Heart left ventricle (tissue), 16 donors: ENCODE measurements at regions not wholly inside any gene's neighbourhood (a gene's known extent, or its start where the extent isn't known, plus 50 kb on each side); places are given as distances from the start of the nearest gene placed in this dataset.

Experiments used
- ATAC-seq, 4 donors: fragments of 200-7000 bp; cut with Tn5 transposase; one replicate each; pipeline ENCODE4 v1.9.1; 2020 to 2022; ENCODE audit warnings: moderate library complexity in 4 of 4, mild to moderate bottlenecking in 3 of 4, moderate number of reproducible peaks in 1 of 4
- DNase-seq, 5 donors: peaks; one replicate each; pipeline ENCODE4 v3.0.0-alpha.2; 2020
- H3K27ac ChIP-seq, 12 donors: fragments of 200-600 bp; sonication (generic) in 4 of 12; one replicate each; pipeline versions ENCODE4 v1.5.0 to v1.8.0; 2016 to 2022; ENCODE audit warnings: mild to moderate bottlenecking in 2 of 12
- H3K27me3 ChIP-seq, 9 donors: fragments of 200-600 bp; sonication (generic) in 2 of 9; one replicate each; pipeline versions ENCODE4 v1.5.1 to v1.8.0; 2016 to 2022; ENCODE audit warnings: mild to moderate bottlenecking in 3 of 9
- H3K36me3 ChIP-seq, 9 donors: fragments of 200-600 bp; sonication (generic) in 2 of 9; one replicate each; pipeline versions ENCODE4 v1.5.0 to v1.8.0; 2018 to 2022; ENCODE audit warnings: mild to moderate bottlenecking in 2 of 9
- H3K4me1 ChIP-seq, 12 donors: fragments of 200-600 bp; sonication (generic) in 4 of 12; one replicate each; pipeline versions ENCODE4 v1.5.0 to v1.8.0; 2016 to 2022; ENCODE audit warnings: mild to moderate bottlenecking in 3 of 12
- H3K4me3 ChIP-seq, 12 donors: fragments of 200-600 bp; sonication (generic) in 4 of 12; one replicate each; pipeline versions ENCODE4 v1.5.0 to v1.8.0; 2017 to 2022; ENCODE audit warnings: mild to moderate bottlenecking in 9 of 12, moderate library complexity in 4 of 12
- H3K9me3 ChIP-seq, 12 donors: fragments of 200-600 bp; sonication (generic) in 4 of 12; one replicate each; pipeline versions ENCODE4 v1.5.0 to v1.8.0; 2016 to 2022; ENCODE audit warnings: mild to moderate bottlenecking in 1 of 12
- POLR2A ChIP-seq, 2 donors: fragments of 450-650 bp; IDR thresholded peaks; one replicate each; pipeline ENCODE4 v1.6.1; 2017; ENCODE audit warnings: antibody characterized with exemption in 2 of 2, mild to moderate bottlenecking in 2 of 2, moderate library complexity in 2 of 2
- WGBS, 4 donors: extraction: QIAGEN DNeasy Blood & Tissue Kit in 2 of 4; methylation state at CpG; one replicate each; pipeline versions ENCODE4 v1.1.5 to v1.1.7; 2013 to 2018; 5-methylcytosine and 5-hydroxymethylcytosine counted together
- intact Hi-C, 10 donors: fragments of 100-400 bp; cut with DNase I; formaldehyde crosslinking; loops; one replicate each; pipeline versions ENCODE4 v1.11.1 to v1.14.2; 2022
- TF ChIP-seq, protein P1 (sequence below), 12 donors: fragments of 200-600 bp; sonication (generic) in 4 of 12; IDR thresholded peaks; one replicate each; pipeline versions ENCODE4 v1.5.0 to v1.8.0; 2018 to 2022; ENCODE audit warnings: antibody characterized with exemption in 12 of 12, mild to moderate bottlenecking in 5 of 12
- donor health status: ischemic (EF 13 %, LVEDD 7.1; RV severe dilation, severe dysfunction).
- donor health status: healthy with polysubstance abuse.
- donor health status: DM: no; HTN: yes; CAD: no.
- donor health status: DM: no; HTN: no; CAD: no.
- donor health status: ischemic (EF 25% LVEDD 6.9; RV normal size, moderate dysfunction).
- donor health status: ischemic (EF 25% LVEDD 5.7; RV mildly dilated, moderate dysfunction).
- donor health status: healthy.
- donor health status: DM: yes; HTN: yes; CAD: no.
- donor health status: ischemic (EF 35%, LVEDD 5.7; RV mildly dilated, moderate dysfunction).
- donor health status: nonischemic (EF 11% LVEDD 7.7; RV severe dilation, severe dysfunction).
- donor health status: DM: yes; HTN: yes; CAD: no.
- donor health status: PGD.
- donor health status: ischemic (EF 29% LVEDD 5.4; RV normal size, mild dysfunction).
- donor health status: nonischemic (EF 23%, LVEDD 6.1; RV moderate dilation, normal function).

DNA sequence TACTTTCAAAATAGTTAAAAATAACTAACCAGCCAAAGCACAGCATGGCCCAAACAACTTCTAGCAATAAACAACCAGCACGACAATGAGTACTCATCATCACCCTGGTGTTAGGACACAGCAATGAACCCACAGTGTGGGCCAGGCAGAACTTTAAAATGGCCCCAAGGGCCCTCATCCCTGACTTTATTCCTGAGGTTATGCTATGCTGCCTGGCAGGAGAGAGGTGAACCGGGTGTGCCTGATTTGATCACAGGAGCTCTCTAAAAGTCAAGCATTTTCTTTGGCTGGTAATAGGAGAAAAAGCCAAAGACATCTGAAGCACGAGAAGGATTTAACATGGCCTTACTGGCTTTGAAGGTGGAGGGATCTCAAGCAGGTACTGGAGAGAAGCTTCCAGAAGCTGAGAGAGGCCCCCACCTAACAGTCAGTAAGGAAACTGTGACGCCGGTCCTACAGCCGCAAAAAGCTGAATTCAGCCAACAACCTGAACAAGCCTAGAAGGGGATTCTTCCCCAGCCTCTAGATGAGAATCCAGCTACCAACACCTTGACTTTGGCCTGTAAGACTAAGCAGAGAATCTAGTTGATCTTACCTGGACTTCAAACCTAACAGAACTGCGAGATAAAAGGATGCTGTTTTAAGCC lies 115.4 kb downstream of the DDX1 start:
- Histone ChIP-seq H3K27ac (no peak overlapping the region), H3K27me3 (no peaks in the 10 kb centered on the region), H3K4me3 (no peak overlapping the region), H3K9me3 (no peaks in the 10 kb centered on the region), H3K36me3 (no peaks in the 10 kb centered on the region), H3K4me1 (peaks cover 0 to 35% (median 17%) of the 10 kb centered on the region in 12 donors)
- 96 to 98% (median 97%) methylated on average over 7 of the region's 7 CpGs for WGBS, 4 donors
- TF ChIP-seq POLR2A (IDR thresholded peaks at IDR 0.05) = no peak
- TF ChIP-seq, protein P1, sequence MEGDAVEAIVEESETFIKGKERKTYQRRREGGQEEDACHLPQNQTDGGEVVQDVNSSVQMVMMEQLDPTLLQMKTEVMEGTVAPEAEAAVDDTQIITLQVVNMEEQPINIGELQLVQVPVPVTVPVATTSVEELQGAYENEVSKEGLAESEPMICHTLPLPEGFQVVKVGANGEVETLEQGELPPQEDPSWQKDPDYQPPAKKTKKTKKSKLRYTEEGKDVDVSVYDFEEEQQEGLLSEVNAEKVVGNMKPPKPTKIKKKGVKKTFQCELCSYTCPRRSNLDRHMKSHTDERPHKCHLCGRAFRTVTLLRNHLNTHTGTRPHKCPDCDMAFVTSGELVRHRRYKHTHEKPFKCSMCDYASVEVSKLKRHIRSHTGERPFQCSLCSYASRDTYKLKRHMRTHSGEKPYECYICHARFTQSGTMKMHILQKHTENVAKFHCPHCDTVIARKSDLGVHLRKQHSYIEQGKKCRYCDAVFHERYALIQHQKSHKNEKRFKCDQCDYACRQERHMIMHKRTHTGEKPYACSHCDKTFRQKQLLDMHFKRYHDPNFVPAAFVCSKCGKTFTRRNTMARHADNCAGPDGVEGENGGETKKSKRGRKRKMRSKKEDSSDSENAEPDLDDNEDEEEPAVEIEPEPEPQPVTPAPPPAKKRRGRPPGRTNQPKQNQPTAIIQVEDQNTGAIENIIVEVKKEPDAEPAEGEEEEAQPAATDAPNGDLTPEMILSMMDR (IDR thresholded peaks at IDR 0.05) = no peak
- no peak for ATAC-seq
- intact Hi-C loops = no loop called here
- no peak for DNase-seq

DNA sequence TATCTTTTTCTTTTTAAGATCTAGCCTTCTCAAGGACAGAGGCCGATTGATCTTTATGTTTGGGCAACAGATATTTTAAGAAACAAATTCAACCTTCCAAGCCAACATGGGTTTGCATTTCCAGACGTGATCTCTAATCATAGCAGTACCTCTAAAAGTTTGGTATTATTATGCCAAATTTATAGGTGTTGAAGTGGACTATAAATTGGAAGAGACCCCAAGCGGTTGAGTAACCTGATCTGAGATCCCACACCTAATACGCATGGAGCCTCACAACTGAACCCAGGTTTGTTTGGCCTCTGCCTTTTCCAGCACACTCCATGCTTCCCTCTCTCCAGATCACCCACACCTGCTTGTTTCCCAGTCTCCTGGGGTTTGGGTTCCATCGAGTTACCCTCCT lies 116.5 kb downstream of the DDX1 start:
- Histone ChIP-seq H3K27me3 (no peaks in the 10 kb centered on the region), H3K36me3 (no peaks in the 10 kb centered on the region), H3K27ac (peak overlapping the region in 5 of 12 donors; percentile 52 to 74 (median 60)), H3K4me1 (peaks cover 0 to 33% (median 17%) of the 10 kb centered on the region in 12 donors), H3K4me3 (no peak overlapping the region), H3K9me3 (no peaks in the 10 kb centered on the region)
- intact Hi-C loops = no loop called here
- DNase-seq (no peak), ATAC-seq (no peak)
- no peak for TF ChIP-seq POLR2A (IDR thresholded peaks at IDR 0.05)
- TF ChIP-seq, protein P1 (IDR thresholded peaks at IDR 0.05) = no peak
- WGBS, 4 donors = 92 to 94% (median 93%) methylated on average over 5 of the region's 5 CpGs

DNA sequence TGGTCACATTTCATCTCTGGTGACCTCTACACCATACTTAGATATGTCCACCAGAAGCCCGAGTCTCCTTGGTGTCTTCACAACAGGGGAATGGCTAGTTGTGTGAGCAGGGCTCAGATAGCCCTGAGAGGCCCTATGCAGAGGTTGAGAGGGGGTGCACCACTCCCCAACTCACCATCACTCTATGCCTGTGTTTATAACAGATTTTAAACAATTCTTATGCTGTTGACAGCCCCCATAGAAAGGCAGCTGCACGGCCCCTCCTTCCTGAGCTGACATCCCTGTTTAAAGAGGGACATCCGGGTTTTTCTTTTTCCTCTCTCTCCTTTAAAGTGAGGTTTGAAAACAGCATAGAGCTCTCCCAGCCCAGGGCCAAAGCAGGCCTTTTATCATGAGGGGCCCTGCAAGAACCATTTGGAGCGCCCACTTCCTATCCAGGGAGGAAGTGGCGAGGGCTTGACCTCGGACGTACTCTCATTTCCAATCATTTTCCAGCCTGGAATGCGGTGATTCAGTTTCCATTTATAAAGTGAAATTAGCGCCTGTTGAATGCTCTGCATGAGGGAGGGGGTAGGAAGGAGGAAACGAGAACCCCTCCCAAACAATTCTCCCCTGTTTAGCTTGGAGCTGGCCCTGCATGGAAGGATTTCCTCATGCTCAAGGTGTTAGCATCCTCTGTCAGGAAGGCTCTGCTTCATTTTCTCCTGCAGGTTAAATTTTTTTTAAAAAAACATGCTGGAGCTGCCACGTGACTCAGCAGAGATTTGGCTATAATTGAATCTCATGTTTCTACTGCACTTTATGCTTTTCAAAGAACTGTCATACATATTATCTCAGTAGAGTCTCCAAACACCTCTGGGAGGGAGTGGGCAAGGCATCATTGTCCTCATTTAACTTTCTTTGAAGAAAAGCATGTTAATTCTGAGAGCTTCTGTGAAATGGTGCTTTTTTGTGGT lies 117.5 kb downstream of the DDX1 start:
- ATAC-seq (peak in 3 of 4 donors; percentile 46 to 70 (median 66)), DNase-seq (peak in 2 of 5 donors; percentile 37 to 41)
- WGBS, 4 donors = 42 to 61% (median 57%) methylated on average over 11 of the region's 11 CpGs
- Histone ChIP-seq H3K36me3 (no peaks in the 10 kb centered on the region), H3K4me1 (peaks cover 0 to 24% (median 12%) of the 10 kb centered on the region in 12 donors), H3K27me3 (no peaks in the 10 kb centered on the region), H3K27ac (peak overlapping the region in 9 of 12 donors; percentile 27 to 74 (median 56)), H3K9me3 (no peaks in the 10 kb centered on the region), H3K4me3 (no peak overlapping the region)
- TF ChIP-seq, protein P1 (IDR thresholded peaks at IDR 0.05) = no peak
- no peak for TF ChIP-seq POLR2A (IDR thresholded peaks at IDR 0.05)
- intact Hi-C loops = no loop called here
